Progenitor cell of endocrine pancreas (in vitro differentiated cells): ENCODE measurements at regions not wholly inside any gene's neighbourhood (a gene's known extent, or its start where the extent isn't known, plus 50 kb on each side); places are given as distances from the start of the nearest gene placed in this dataset.

ENCODE experiments used
- DNase-seq: peaks from one replicate; pipeline ENCODE4 v3.0.0; 2021; ENCODE audit warnings: low spot score; ENCODE audit not compliant: unreplicated experiment
- H3K27ac Mint-ChIP-seq: 2 replicates; pipeline ENCODE4 v1.8.0; 2021; ENCODE audit warnings: mild to moderate bottlenecking, moderate library complexity, mixed read lengths
- H3K27me3 Mint-ChIP-seq: 2 replicates; pipeline ENCODE4 v1.8.0; 2021; ENCODE audit warnings: mixed read lengths
- H3K36me3 Mint-ChIP-seq: 2 replicates; pipeline ENCODE4 v1.8.0; 2022; ENCODE audit warnings: mixed read lengths; ENCODE audit not compliant: insufficient read depth
- H3K4me1 Mint-ChIP-seq: 2 replicates; pipeline ENCODE4 v1.8.0; 2021; ENCODE audit warnings: low read depth, mixed read lengths
- H3K4me3 Mint-ChIP-seq: 2 replicates; pipeline ENCODE4 v1.8.0; 2021; ENCODE audit warnings: low read depth, mild to moderate bottlenecking, moderate library complexity, mixed read lengths
- H3K9me3 Mint-ChIP-seq: 2 replicates; pipeline ENCODE4 v1.8.0; 2021; ENCODE audit warnings: low read depth, mixed read lengths
- CTCF ChIP-seq: fragments of 200-600 bp; sonication (generic); IDR thresholded peaks from one replicate; pipeline ENCODE4 v1.5.0; 2021; ENCODE audit warnings: antibody characterized with exemption, mild to moderate bottlenecking; ENCODE audit not compliant: unreplicated experiment

- no peaks in the 10 kb centered on the region for H3K9me3 Mint-ChIP-seq
- peaks cover 18% of the 10 kb centered on the region for H3K4me1 Mint-ChIP-seq
- H3K27ac Mint-ChIP-seq: no peak overlapping the region
- H3K36me3 Mint-ChIP-seq: no peaks in the 10 kb centered on the region
- no peak for DNase-seq
- TF ChIP-seq CTCF: no peak
- H3K27me3 Mint-ChIP-seq: peaks cover 4% of the 10 kb centered on the region
- no peak overlapping the region for H3K4me3 Mint-ChIP-seq
These were observed 111.5 kb upstream of the GLI2 start for GRCh38 chr2:120624061-120624737.

- no peaks in the 10 kb centered on the region for H3K36me3 Mint-ChIP-seq
- DNase-seq: no peak
- H3K4me3 Mint-ChIP-seq: no peak overlapping the region
- TF ChIP-seq CTCF: no peak
- no peak overlapping the region for H3K27ac Mint-ChIP-seq
- H3K9me3 Mint-ChIP-seq: no peaks in the 10 kb centered on the region
- H3K27me3 Mint-ChIP-seq: peaks cover 4% of the 10 kb centered on the region
- H3K4me1 Mint-ChIP-seq: peaks cover 12% of the 10 kb centered on the region
These were observed 110.8 kb upstream of the GLI2 start for GRCh38 chr2:120624738-120625446.

GRCh38 chr2:120625865-120626560, 109.7 kb upstream of the GLI2 start:
- peaks cover 4% of the 10 kb centered on the region for H3K27me3 Mint-ChIP-seq
- H3K27ac Mint-ChIP-seq: no peak overlapping the region
- TF ChIP-seq CTCF: no peak
- H3K36me3 Mint-ChIP-seq: no peaks in the 10 kb centered on the region
- H3K4me1 Mint-ChIP-seq: peaks cover 12% of the 10 kb centered on the region
- DNase-seq: no peak
- H3K9me3 Mint-ChIP-seq: no peaks in the 10 kb centered on the region
- H3K4me3 Mint-ChIP-seq: no peak overlapping the region

- Mint-ChIP-seq H3K4me3 (no peak overlapping the region), H3K27me3 (peaks cover 4% of the 10 kb centered on the region), H3K36me3 (no peaks in the 10 kb centered on the region), H3K4me1 (peaks cover 12% of the 10 kb centered on the region), H3K27ac (no peak overlapping the region), H3K9me3 (no peaks in the 10 kb centered on the region)
- no peak for TF ChIP-seq CTCF
- DNase-seq: no peak
These were observed 109.1 kb upstream of the GLI2 start for GRCh38 chr2:120626566-120626965.

GRCh38 chr2:120628248-120628647, 107.4 kb upstream of the GLI2 start:
- Mint-ChIP-seq H3K27me3 (peaks cover 15% of the 10 kb centered on the region), H3K36me3 (no peaks in the 10 kb centered on the region), H3K27ac (no peak overlapping the region), H3K9me3 (no peaks in the 10 kb centered on the region), H3K4me3 (no peak overlapping the region), H3K4me1 (peaks cover 15% of the 10 kb centered on the region)
- no peak for DNase-seq
- TF ChIP-seq CTCF: no peak
